SK-N-SH treated with all-trans-retinoic acid at 6 μM for 48 hours (cell line): ENCODE measurements at regions not wholly inside any gene's neighbourhood (a gene's known extent, or its start where the extent isn't known, plus 50 kb on each side); places are given as distances from the start of the nearest gene placed in this dataset.

ENCODE experiments used
- ARNTL ChIP-seq: fragments of 450-650 bp; formaldehyde crosslinking; IDR thresholded peaks from 2 replicates; pipeline ENCODE4 v1.5.0; 2020; ENCODE audit warnings: low read depth, mild to moderate bottlenecking, moderate library complexity, borderline replicate concordance
- BACH2 ChIP-seq: fragments of 250-450 bp; sonication (Bioruptor Pico); IDR thresholded peaks from 2 replicates; pipeline ENCODE4 v1.9.0; 2021; ENCODE audit warnings: mild to moderate bottlenecking, borderline replicate concordance
- CREB5 ChIP-seq: fragments of 250-450 bp; sonication (Bioruptor Pico); IDR thresholded peaks from 2 replicates; pipeline ENCODE4 v1.5.1; 2020; ENCODE audit warnings: low read depth, mild to moderate bottlenecking, moderate library complexity
- CSDC2 ChIP-seq: fragments of 250-450 bp; sonication (Bioruptor Pico); IDR thresholded peaks from 2 replicates; pipeline ENCODE4 v1.5.0; 2020; ENCODE audit warnings: mild to moderate bottlenecking, moderate library complexity
- ESRRG ChIP-seq: fragments of 250-450 bp; sonication (Bioruptor Pico); IDR thresholded peaks from 2 replicates; pipeline ENCODE4 v1.6.1; 2021; ENCODE audit warnings: mild to moderate bottlenecking
- GLIS3 ChIP-seq: fragments of 250-450 bp; sonication (Bioruptor Pico); IDR thresholded peaks from 2 replicates; pipeline ENCODE4 v1.5.0; 2020; ENCODE audit warnings: mild to moderate bottlenecking, moderate library complexity
- ISL1 ChIP-seq: fragments of 250-450 bp; sonication (Bioruptor Pico); IDR thresholded peaks from 2 replicates; pipeline ENCODE4 v2.1.2; 2022; ENCODE audit warnings: mild to moderate bottlenecking, moderate library complexity
- OSR1 ChIP-seq: fragments of 250-450 bp; sonication (Bioruptor Pico); IDR thresholded peaks from 2 replicates; pipeline ENCODE4 v1.8.0; 2022; ENCODE audit warnings: moderate library complexity, mild to moderate bottlenecking, inconsistent platforms
- TCF4 ChIP-seq: fragments of 250-450 bp; sonication (Bioruptor Pico); IDR thresholded peaks from 2 replicates; pipeline ENCODE4 v1.8.0; 2021; ENCODE audit warnings: mild to moderate bottlenecking, moderate library complexity, borderline replicate concordance
- TOX ChIP-seq: fragments of 250-450 bp; sonication (Bioruptor Pico); IDR thresholded peaks from 2 replicates; pipeline ENCODE4 v1.8.0; 2021; ENCODE audit warnings: mild to moderate bottlenecking, moderate library complexity, borderline replicate concordance
- ZNF70 ChIP-seq: fragments of 450-650 bp; formaldehyde crosslinking; IDR thresholded peaks from 2 replicates; pipeline ENCODE4 v1.5.0; 2020; ENCODE audit warnings: mild to moderate bottlenecking, moderate library complexity
- TF ChIP-seq, protein P1 (sequence below): fragments of 250-450 bp; sonication (Bioruptor Pico); IDR thresholded peaks from 2 replicates; pipeline ENCODE4 v1.5.0; 2020; ENCODE audit warnings: mild to moderate bottlenecking, moderate library complexity
- TF ChIP-seq, protein P2 (sequence below): fragments of 250-450 bp; sonication (Bioruptor Pico); IDR thresholded peaks from 2 replicates; pipeline ENCODE4 v1.8.0; 2020; ENCODE audit warnings: mild to moderate bottlenecking, moderate library complexity, borderline replicate concordance

DNA sequence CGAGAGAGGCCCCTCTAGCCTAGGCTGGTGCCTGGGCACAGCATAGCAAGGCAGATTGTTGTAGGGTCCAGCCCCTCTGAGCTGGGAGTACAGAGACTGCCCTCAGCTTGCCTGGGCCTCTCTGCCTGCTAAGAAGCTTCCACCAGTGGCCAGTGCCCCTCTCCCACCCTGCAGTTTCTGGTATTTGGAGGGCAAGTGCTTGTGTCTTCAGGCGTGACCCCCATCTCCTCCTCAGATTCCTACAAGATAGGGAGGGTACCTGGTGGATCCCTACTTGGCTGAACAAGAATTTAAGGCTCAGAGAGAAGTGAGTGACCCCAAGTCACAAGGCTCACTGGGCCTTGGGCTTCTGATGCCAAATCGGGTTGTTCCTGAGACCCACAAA lies 152.7 kb downstream of the URI1 start:
- TF ChIP-seq ESRRG (no peak), ZNF70 (CRISPR knock-in tag) (no peak), TCF4 (no peak), ISL1 (CRISPR knock-in tag) (no peak), CREB5 (no peak), TOX (CRISPR knock-in tag) (no peak), OSR1 (no peak), CSDC2 (no peak), BACH2 (no peak), ARNTL (CRISPR knock-in tag) (no peak), GLIS3 (CRISPR knock-in tag) (no peak)
- TF ChIP-seq, protein P1, sequence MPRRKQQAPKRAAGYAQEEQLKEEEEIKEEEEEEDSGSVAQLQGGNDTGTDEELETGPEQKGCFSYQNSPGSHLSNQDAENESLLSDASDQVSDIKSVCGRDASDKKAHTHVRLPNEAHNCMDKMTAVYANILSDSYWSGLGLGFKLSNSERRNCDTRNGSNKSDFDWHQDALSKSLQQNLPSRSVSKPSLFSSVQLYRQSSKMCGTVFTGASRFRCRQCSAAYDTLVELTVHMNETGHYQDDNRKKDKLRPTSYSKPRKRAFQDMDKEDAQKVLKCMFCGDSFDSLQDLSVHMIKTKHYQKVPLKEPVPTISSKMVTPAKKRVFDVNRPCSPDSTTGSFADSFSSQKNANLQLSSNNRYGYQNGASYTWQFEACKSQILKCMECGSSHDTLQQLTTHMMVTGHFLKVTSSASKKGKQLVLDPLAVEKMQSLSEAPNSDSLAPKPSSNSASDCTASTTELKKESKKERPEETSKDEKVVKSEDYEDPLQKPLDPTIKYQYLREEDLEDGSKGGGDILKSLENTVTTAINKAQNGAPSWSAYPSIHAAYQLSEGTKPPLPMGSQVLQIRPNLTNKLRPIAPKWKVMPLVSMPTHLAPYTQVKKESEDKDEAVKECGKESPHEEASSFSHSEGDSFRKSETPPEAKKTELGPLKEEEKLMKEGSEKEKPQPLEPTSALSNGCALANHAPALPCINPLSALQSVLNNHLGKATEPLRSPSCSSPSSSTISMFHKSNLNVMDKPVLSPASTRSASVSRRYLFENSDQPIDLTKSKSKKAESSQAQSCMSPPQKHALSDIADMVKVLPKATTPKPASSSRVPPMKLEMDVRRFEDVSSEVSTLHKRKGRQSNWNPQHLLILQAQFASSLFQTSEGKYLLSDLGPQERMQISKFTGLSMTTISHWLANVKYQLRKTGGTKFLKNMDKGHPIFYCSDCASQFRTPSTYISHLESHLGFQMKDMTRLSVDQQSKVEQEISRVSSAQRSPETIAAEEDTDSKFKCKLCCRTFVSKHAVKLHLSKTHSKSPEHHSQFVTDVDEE: no peak
- TF ChIP-seq, protein P2, sequence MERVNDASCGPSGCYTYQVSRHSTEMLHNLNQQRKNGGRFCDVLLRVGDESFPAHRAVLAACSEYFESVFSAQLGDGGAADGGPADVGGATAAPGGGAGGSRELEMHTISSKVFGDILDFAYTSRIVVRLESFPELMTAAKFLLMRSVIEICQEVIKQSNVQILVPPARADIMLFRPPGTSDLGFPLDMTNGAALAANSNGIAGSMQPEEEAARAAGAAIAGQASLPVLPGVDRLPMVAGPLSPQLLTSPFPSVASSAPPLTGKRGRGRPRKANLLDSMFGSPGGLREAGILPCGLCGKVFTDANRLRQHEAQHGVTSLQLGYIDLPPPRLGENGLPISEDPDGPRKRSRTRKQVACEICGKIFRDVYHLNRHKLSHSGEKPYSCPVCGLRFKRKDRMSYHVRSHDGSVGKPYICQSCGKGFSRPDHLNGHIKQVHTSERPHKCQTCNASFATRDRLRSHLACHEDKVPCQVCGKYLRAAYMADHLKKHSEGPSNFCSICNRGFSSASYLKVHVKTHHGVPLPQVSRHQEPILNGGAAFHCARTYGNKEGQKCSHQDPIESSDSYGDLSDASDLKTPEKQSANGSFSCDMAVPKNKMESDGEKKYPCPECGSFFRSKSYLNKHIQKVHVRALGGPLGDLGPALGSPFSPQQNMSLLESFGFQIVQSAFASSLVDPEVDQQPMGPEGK (CRISPR knock-in tag): no peak
